ENCODE measurements at regions not wholly inside any gene's neighbourhood (a gene's known extent, or its start where the extent isn't known, plus 50 kb on each side); places are given as distances from the start of the nearest gene placed in this dataset.

- no peak for DNase-seq
These were observed 220.9 kb downstream of the IRX2 start for GRCh38 chr5:2530609-2531008.

GRCh38 chr5:2529371-2530092, 221.9 kb downstream of the IRX2 start:
- DNase-seq = no peak

GRCh38 chr5:2525351-2525750, 226.1 kb downstream of the IRX2 start:
- no peak for DNase-seq

- no peak for DNase-seq
These were observed 226.9 kb downstream of the IRX2 start for GRCh38 chr5:2524620-2525019.

- DNase-seq = no peak
These were observed 228.3 kb downstream of the IRX2 start for GRCh38 chr5:2523180-2523579.

- no peak for DNase-seq
These were observed 229.1 kb downstream of the IRX2 start for GRCh38 chr5:2522372-2522771.

GRCh38 chr5:2519153-2519552, 232.3 kb downstream of the IRX2 start:
- no peak for DNase-seq

GRCh38 chr5:2517451-2517850, 234.0 kb downstream of the IRX2 start:
- no peak for DNase-seq

- DNase-seq = no peak
These were observed 236.2 kb downstream of the IRX2 start for GRCh38 chr5:2515180-2515764.

GRCh38 chr5:2514484-2514883, 237.0 kb downstream of the IRX2 start:
- DNase-seq = no peak

- DNase-seq = no peak
These were observed 239.8 kb downstream of the IRX2 start for GRCh38 chr5:2511706-2512105.

- DNase-seq = no peak
These were observed 240.4 kb downstream of the IRX2 start for GRCh38 chr5:2511126-2511525.

GRCh38 chr5:2509527-2509926, 241.9 kb downstream of the IRX2 start:
- DNase-seq = no peak

GRCh38 chr5:2508514-2508913, 243.0 kb downstream of the IRX2 start:
- DNase-seq = no peak

- DNase-seq = no peak
These were observed 243.9 kb downstream of the IRX2 start for GRCh38 chr5:2507611-2508010.

- no peak for DNase-seq
These were observed 244.9 kb downstream of the IRX2 start for GRCh38 chr5:2506603-2507002.

- DNase-seq = no peak
These were observed 246.3 kb downstream of the IRX2 start for GRCh38 chr5:2505217-2505616.

- no peak for DNase-seq
These were observed 248.4 kb downstream of the IRX2 start for GRCh38 chr5:2502970-2503594.

GRCh38 chr5:2499917-2500316, 251.6 kb downstream of the IRX2 start:
- no peak for DNase-seq

- DNase-seq = no peak
These were observed 254.6 kb downstream of the IRX2 start for GRCh38 chr5:2496891-2497290.

- no peak for DNase-seq
These were observed 255.4 kb downstream of the IRX2 start for GRCh38 chr5:2496126-2496525.

GRCh38 chr5:2493356-2493755, 258.1 kb downstream of the IRX2 start:
- no peak for DNase-seq

GRCh38 chr5:2492476-2492875, 259.0 kb downstream of the IRX2 start:
- no peak for DNase-seq

GRCh38 chr5:2491846-2492245, 259.6 kb downstream of the IRX2 start:
- no peak for DNase-seq

- no peak for DNase-seq
These were observed 262.2 kb downstream of the IRX2 start for GRCh38 chr5:2489306-2489705.
